Esophagus squamous epithelium (tissue), 4 donors: ENCODE measurements at regions not wholly inside any gene's neighbourhood (a gene's known extent, or its start where the extent isn't known, plus 50 kb on each side); places are given as distances from the start of the nearest gene placed in this dataset.

Experiments
- CTCF ChIP-seq, 6 experiments: fragments of 450-650 bp in 4 of 6; fragments of 200-600 bp in 2 of 6; sonication (generic) in 2 of 6; IDR thresholded peaks; one replicate each; pipeline ENCODE4 v1.5.1; 2016 to 2019; ENCODE audit warnings: antibody characterized with exemption in 6 of 6, mild to moderate bottlenecking in 4 of 6, moderate library complexity in 4 of 6
- POLR2A ChIP-seq, 4 donors: fragments of 450-650 bp; IDR thresholded peaks; one replicate each; pipeline ENCODE4 v1.6.1; 2017; ENCODE audit warnings: antibody characterized with exemption in 4 of 4, mild to moderate bottlenecking in 4 of 4, moderate library complexity in 3 of 4

- no peak for TF ChIP-seq CTCF (IDR thresholded peaks at IDR 0.05)
- no peak for TF ChIP-seq POLR2A (IDR thresholded peaks at IDR 0.05)
These were observed 147.9 kb upstream of the FAM47A start for GRCh38 chrX:34279866-34280560.
